ENCODE measurements at regions not wholly inside any gene's neighbourhood (a gene's known extent, or its start where the extent isn't known, plus 50 kb on each side); places are given as distances from the start of the nearest gene placed in this dataset.

DNA sequence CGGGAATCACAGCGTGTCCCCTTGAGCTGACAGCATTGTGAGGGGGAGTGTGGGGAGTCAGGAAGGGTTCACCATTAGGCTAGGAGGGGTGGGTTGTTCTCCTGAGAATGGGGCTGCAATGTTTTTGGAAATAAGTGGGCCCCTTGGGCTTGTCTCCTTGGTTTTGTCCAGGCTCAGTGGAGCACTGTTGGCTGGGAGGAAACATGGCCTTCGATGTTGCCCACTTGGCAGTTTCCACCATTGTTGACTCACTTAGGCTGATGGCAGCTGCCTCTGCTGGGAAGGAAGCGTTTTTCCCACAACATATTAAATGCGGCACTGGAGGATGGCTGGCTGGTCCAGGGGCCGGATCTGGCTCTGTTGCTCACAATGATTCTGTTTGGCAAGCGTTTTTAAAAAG, 512.1 kb downstream of the QKI start:
- DNase-seq (ENCODE audit: low read depth in 2 of 2), result no peak

DNA sequence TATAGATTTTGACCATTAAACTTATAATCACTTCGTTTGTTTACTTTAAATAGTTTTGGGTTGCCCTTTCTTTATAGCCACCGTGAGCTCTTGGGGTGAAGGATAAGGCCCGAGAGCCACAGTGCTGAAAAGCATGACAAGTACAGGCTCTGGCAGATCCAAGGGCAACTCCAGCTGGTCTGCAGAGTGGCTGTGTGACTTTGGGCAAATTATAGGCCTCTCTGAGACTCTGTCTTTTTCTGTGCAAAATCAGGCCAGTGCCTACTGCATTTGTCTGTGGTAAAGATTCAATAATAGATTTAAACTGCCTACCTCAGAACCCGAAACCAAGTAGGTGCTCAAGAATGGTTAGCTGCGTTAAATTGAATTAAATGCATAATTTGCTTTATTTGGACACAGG, 511.3 kb downstream of the QKI start:
- no peak for DNase-seq (ENCODE audit: low read depth in 2 of 2)

DNA sequence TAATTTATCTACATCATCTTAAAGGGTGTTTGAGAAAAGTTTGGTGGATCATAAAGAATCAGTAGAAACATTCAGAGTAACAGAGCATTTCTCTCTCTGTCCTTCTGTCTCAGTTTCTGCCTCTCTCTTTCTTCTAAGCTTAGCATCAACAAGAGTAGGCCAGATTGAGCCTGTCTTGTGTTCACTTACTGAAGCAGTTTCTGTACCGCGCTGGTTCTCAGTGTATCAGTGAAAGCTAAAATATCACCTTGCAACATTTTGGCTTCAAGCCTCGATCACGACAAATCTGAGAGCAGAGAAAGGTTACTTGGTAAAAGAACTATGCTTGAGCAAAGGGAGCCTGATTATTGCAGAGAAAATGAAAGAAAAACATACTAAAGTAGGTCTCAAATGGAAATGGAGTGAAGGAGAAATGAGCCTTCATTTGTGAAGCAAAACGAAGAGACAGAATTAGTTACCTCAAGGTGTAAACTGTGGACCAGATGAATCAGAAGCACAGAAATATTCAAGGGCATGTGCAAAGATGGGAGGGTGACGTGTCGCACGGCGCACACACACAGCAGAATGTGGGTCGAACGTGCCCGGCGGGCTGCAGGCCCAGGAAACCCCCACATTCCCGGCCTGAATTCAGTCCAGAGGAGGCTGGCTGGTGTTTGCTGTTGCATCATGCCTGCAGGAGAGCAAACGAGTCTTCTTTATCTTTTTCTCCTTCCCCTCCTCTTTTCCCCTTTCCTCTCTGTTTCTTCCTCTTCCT, 509.3 kb downstream of the QKI start:
- DNase-seq (ENCODE audit: low read depth in 2 of 2), result no peak

DNA sequence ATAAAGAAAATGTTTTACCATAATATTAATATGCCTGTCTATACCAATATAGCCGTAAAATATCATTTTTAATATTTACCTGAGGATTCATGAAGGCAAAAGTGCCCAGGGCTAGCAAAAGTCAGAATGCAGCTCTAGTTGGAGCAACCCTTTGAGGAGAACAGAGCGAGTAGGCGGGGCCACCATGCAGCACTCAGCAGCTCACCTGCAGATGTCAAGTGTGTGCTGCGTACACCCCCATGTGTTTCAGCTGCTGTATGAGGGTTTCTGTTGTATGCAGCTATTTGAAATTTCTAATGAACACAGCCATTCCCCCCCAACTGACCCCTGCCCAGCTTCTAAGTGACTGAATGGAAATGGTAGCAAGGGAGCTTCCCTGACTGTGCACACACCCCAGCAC, 508.0 kb downstream of the QKI start:
- no peak for DNase-seq (ENCODE audit: low read depth in 2 of 2)

DNA sequence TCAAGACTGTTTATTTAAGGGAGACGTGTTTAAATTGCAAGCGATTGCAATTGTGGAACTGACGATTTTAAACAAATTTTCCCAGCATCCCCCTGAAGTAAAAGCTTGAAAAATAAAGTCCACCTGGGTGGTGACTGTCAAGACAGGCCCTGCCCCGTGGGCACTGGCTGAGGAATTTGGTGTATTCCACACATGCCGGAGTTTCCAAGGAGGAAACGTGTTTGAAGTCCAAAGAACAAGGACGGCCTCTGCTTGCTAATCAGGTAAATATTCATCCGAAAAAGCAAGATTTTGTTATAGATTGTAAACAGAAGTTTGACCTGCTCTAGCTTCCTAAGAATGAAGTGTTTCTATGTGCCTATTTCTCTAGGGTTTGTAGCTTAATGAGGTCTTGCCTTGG, 505.1 kb downstream of the QKI start:
- no peak for DNase-seq (ENCODE audit: low read depth in 2 of 2)

DNA sequence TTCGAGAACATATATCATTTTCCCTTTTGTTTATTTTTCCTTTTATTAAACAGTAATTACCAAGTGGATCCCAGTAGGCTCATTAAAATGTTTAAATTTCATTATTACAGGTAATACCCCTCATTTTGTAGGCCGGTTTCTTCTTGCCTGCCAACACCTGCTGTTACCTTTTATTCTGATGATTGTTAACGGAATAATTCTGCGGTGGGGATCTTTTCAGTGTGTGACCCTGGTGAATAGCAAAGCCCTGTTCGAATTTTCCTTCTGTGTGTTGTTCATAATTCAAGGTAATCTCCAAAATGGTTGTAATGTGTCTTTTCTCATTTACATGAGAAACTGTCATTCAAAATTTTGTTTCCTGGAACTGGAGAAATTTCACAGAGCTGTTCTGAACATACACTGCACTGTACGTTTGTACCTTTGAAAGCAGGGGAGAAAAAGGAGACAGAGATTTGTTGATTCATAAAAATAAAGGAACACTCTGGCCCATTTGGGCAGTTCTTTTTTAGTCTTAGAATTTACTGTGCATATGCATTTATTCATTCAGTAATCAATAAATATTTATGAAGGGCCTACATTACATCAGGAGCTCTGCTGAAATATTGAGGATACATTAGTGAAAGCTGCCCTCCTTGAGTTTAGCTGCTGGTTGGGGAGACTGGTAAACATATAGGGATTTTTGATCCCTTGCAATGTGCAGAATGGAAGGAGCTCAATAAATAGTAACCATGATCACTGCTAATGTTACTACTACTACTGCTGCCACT, 502.0 kb downstream of the QKI start:
- DNase-seq (ENCODE audit: low read depth in 2 of 2), result no peak

DNA sequence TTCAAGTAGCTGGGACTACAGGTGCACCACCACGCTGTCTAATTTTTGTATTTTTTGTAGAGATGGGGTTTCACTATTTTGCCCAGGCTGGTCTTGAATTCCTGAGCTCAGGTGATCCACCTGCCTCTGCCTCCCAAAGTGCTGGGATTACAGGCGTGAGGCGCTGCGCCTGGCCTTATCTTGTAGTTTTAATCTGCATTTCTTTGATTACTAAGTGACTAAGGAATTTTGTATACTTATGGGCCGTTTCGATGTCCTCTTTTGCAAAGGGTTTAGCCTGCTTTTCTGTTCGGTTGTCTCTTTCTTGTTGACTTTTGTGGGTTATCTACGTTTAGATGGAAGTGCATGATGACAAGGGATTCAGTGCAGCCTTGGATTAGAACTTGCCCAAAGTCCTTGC, 500.6 kb downstream of the QKI start:
- DNase-seq (ENCODE audit: low read depth in 2 of 2), result no peak

DNA sequence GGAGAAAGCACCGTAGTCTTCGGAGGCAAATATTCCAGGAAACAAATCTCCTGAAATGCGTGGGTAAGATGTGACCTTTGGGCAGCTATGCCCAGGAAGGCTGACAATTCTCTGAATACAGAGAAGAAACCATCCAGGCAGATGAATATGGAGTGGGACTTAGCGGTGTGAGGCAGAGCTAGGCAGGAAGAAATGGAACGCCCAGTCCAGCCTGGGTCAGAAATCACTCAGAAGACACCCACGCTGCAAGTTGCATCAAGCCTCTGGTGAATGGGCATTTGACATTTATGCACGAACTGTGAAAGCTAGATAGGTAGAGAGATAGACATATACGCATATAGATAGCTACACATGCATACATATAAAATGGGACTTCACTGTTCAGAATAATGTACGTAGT, 498.5 kb downstream of the QKI start:
- no peak for DNase-seq (ENCODE audit: low read depth in 2 of 2)

DNA sequence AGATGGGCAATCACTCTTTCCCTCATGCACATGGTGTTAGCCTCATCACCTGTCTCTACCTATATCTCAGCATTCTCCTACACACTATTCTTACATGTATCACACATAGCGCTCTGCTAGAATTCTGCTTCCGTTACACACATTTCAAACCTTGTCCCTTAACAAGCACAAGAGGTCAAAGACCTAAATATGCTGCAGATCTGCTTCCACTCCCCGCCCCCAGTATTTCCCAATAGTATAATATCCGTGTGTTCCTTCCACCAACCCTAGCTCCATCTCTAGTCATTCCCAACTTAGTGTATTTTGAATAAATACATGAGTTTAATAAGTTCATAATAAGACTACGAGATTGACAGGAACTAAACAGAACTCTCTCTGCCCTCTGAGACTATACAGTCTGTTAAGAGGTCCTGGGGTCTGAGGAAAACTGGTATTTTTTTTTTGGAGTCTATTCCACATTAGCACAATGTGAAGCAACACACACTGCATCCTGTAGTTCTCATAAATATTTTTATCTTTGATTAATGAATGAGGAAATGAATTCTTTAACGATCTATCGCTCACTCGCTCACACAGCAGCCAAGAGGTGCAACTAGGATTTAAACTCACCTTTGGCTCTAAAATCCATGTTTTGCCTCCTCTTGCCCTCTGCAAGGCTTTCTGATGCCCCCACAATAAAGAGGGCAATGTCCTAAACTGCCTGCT, 491.6 kb downstream of the QKI start:
- DNase-seq (ENCODE audit: low read depth in 2 of 2), result no peak

DNA sequence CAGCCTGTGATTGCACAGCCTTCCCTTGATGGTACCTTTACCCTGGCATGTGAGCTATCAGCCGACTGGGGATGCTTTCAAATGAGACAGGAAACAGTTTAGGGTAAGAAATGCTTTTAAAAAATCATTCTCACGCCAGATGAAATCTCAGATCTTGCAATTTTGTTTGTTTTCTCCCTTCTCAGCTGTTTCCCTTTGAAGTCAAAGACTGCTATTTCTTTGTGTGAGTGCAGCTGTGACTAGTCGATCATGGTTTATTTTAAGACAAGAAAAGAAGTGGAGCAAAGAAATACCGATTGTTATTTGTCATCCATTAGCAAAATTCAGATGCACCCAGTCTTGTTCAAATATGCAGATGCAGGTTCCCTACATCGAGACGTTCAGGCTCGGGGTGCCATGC, 489.7 kb downstream of the QKI start:
- DNase-seq (ENCODE audit: low read depth in 2 of 2), result no peak

DNA sequence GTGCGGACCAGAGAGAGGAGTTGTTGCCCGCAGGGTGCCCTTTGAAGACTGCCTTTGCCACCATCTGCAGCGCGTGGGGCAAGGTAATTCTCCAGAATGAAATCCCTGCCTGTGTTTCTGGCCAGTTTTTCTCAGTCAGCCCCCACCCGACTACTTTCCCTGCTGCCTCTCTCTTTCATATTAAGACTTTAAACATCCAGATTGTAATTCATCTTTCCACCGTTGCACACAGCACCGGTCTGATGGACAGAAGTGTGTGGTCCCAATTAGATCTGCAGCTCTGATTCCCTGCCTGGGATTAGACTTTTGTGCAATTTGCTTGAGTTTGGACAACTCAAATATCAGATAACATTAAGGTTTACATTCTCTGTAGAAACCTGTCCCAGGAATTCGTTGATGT, 489.0 kb downstream of the QKI start:
- no peak for DNase-seq (ENCODE audit: low read depth in 2 of 2)

DNA sequence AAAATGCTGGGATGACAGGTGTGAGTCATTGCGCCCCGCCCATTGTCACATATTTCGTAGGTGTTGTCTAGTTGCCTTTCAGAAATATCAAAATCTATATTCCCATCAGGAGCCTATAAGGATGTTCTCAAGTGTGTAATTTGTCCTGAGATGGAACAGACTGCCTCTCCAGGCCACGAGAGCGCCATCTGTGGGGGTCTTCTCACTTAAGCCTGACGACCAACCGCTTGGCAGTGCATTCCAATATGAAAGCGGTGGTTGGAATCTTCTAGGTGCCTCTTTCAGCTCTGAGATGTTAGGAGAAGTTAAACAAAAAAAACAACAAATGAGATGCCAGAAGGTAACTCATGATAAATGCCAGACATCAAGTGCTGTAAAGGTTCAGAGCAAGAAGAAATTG, 488.5 kb downstream of the QKI start:
- DNase-seq (ENCODE audit: low read depth in 2 of 2), result no peak

DNA sequence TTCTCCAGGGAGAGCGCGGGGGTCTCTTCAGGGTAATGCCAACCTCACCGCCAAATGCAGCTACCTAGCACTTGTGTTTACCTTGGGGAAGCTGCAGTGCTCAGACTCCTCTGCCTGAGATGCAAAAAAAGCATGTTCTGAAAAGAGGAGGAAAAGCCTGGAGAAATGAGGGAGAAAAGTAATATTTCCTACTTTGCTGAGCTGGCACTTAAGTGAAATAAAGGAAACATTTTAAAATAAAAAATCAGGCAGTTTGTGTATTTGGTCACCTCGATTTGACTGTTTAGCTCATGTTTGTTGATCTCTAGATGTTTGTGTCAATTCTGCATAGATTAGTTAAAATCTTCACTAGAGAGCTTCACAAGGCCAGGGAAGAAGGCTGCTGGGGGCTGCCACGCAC, 487.2 kb downstream of the QKI start:
- DNase-seq (ENCODE audit: low read depth in 2 of 2), result no peak

DNA sequence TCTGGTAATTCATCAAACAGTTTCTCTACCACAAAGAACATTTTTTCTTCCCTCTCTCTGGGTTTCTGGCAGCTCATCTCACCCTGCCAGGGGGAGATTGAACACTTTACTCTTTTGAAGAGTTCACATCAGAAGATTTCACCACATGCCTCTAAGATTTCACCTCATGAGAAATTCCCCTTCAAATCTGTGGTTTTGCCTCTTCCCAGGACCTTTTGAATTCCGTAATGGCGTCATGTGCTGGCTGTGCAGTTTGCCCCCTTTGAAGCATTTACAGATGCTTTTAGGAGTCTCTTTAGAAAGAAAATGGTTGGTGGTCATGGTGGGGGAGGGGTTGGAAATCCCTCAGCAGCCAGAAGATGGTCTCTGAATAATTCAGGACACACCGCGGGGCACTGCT, 486.1 kb downstream of the QKI start:
- DNase-seq (ENCODE audit: low read depth in 2 of 2), result peak; percentile 44

DNA sequence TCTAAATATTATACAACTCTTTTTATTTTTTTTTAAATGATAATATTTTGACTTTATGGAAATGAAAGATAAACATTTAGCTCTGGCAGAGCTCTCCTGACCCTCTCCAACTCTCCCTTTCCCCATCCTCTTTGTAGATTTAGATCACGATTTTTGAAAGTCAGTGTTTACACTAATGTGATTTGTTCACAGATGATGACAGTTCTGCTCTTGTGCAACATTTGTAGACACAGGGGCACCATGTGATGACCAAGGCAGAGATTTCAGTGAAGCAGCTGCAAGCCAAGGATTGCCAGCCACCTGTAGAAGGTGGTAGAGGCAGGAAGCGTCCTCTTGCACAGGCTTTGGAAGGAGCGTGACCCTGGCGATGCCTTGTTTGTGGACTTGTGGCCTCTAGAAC, 483.2 kb downstream of the QKI start:
- no peak for DNase-seq (ENCODE audit: low read depth in 2 of 2)

DNA sequence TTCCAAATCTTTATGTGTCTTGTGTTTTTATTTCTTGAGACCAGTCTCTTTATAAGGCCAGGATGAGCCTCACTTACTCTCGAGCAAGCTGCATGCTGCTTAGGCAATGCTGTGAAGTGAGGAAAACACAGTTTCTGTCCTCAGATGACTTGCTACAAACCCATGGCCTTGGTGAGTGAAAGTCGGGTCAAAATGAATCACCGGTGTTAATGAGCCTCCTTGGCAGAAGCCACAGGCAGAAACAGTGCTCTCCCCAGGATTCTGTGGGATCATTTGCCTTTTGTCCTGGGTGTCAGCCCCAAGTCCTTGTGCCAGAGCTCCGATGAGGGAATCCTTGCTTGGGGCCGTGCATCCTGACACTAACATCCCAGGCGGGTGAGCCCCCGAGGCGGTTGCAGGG, 482.5 kb downstream of the QKI start:
- DNase-seq (ENCODE audit: low read depth in 2 of 2), result no peak

DNA sequence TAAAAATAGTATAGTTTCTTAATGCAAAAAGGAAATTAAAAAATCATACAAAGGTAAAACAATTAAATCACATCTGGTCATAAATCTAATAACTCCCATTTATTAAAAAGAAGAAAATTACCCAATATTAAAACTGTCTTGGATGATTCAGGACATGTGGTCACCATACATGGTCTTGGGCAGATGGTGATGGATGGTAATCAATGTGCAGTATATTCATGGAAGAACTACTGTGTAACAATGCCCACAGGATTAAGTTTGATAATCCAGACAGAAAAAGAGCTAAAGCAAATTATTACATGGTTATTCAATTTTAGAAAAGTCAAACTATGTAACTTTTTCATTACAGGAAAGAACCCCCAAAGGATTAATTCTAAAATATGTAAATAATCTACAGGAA, 480.6 kb downstream of the QKI start:
- DNase-seq (ENCODE audit: low read depth in 2 of 2), result no peak

DNA sequence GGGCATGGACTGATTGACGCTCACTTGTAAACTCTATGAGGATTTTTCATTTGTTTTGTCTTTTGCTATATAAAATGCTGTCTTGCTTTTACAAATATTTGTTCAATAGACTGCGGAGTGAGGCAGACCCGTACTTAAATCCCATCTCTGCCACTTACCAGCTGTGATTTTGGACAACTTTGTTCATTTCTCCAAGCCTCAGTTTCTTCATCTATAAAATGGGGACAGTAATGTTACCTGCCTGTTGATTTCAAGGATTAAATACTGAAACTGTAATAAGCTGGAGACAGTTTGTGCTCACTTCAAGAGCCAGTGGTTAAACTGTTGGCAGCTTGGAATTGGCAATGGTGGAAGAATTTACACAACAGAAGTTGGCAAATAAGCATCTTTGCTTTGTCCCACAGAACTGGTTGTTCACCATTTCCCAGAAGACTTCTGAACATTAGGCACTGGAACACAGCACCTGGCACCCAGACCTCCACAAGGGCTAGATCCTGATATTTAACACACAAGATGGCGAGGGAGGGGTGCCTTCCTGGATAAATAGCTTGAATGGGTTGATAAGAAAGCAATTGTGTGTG, 479.2 kb downstream of the QKI start:
- no peak for DNase-seq (ENCODE audit: low read depth in 2 of 2)

DNA sequence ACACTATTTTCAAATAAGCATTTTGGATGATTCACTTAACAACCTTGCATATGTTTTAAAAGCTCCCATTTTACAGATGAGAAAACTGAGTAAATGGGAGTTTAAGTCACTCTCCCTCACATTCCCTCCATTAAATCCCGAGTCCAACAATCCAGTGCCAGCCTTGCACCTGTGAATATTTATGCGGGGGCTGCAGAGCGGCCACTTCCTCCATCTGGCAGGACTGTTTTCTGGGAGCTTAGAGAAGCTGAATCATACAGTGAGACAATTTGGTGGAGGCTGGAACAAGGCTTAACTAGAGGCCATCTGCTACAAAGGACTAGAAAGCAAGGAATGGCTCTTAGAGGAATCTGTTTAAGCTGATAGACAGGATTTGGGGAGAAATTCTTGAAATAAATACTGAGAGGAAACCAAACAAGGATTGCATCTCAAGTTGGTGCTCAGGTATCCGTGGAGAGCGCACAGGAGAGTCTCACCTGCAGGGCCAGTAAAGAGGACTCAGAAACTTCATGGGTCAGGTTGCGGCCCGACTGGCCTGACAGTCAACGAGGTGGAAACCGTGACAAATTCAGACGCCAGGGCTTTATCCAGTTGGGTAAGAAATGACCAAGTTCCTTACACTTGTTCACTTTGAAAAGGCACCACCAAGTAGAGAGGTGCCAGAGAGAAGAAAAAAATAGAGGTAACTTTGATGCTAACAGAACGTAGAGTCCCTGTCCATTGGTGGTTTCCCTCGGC, 478.5 kb downstream of the QKI start:
- no peak for DNase-seq (ENCODE audit: low read depth in 2 of 2)

DNA sequence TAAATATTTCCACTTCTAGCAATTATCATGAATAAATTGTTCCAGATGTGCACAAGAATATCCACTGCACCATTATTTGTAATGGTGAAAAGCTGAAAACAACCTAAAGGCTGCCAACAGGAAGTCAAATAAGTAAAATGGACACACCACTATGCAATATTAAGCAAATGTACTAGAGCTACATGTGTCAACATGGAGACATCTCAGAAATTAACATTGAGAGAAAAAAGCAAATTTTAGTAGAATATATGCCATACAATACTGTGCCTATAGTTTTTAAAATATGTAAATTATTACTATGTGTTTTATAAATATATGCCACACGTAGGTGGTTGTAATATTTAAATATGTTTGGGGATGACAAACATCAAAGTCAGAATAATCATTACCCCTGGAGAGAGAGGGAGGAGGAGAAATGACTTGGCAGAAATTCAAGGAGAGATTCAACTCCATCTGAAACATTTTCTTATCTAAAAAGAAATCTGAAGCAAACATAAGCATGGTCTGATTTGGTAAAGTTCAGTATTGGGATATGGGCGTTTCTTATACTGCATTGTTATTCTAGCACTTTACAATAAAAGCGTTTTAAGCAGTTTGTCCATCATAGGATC, 475.5 kb downstream of the QKI start:
- no peak for DNase-seq (ENCODE audit: low read depth in 2 of 2)

DNA sequence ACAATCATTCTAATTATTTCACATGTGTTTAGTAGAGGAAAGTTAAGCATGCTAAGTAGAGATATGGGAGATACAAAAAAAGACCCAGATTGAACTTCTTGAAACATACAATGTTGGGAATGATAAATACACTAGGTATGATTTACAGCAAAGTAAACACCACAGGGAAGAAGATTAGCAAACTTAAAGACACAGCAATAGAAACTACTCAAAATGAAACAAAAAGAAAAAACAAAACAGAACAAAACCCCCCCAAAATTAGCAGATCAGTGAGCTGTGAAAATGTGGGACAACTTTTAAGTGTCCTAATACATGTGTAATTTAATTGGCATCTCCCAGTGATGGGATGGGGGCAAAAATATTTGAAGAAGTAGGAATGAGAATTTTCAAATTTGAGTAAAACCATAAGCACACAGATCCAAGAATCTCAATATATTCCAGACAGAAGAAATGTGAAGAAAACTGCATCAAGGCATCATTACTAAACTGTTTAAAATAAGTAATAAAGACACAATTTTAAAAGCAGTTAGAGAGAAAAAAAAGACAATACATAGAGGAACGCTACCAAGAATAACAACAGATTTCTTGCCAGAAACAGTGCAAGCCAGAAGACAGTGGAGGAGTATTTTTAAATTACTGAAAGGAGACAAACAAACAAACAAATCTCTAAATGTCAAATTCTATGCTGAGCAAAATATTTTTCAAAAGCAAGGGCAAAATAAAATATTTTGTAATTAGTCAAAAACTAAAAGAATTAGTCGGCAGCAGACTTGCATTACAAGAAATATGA, 473.7 kb downstream of the QKI start:
- no peak for DNase-seq (ENCODE audit: low read depth in 2 of 2)
